Activated CD8-positive, alpha-beta memory T cell treated with anti-CD3 and anti-CD28 coated beads for 36 hours (primary cell): ENCODE measurements at regions not wholly inside any gene's neighbourhood (a gene's known extent, or its start where the extent isn't known, plus 50 kb on each side); places are given as distances from the start of the nearest gene placed in this dataset.
"Not testable (repeated sequence)": the region's sequence is repeated elsewhere in the genome, so short reads cannot be mapped to it uniquely, and the experiment has no call there.

Source experiments
- CTCF ChIA-PET: fragments of 350-600 bp; sonication (Branson Sonifier 250); formaldehyde crosslinking; loops from one replicate; lab custom pipeline; 2021; ENCODE audit warnings: antibody characterized with exemption; lab: Charles Lee
- POLR2A ChIA-PET: fragments of 350-600 bp; sonication (Branson Sonifier 250); formaldehyde crosslinking; loops from one replicate; lab custom pipeline; 2021; ENCODE audit warnings: antibody characterized with exemption; lab: Charles Lee

GRCh38 chr6:139990856-139991465 lies 616.5 kb upstream of the CITED2 start:
- POLR2A ChIA-PET: no interaction called here
- CTCF ChIA-PET: no interaction called here

- ChIA-PET CTCF (no interaction called here), POLR2A (no interaction called here)
These were observed 615.7 kb upstream of the CITED2 start for GRCh38 chr6:139990026-139990686.

- POLR2A ChIA-PET: no interaction called here
- CTCF ChIA-PET: no interaction called here
These were observed 614.2 kb upstream of the CITED2 start for GRCh38 chr6:139988685-139989084.

GRCh38 chr6:139987091-139987490 lies 612.6 kb upstream of the CITED2 start:
- ChIA-PET POLR2A (no interaction called here), CTCF (no interaction called here)

GRCh38 chr6:139985236-139985815 lies 610.9 kb upstream of the CITED2 start:
- ChIA-PET CTCF (no interaction called here), POLR2A (no interaction called here)

- ChIA-PET CTCF (no interaction called here), POLR2A (no interaction called here)
These were observed 609.9 kb upstream of the CITED2 start for GRCh38 chr6:139984317-139984716.

GRCh38 chr6:139983555-139984276 lies 609.3 kb upstream of the CITED2 start:
- ChIA-PET POLR2A (no interaction called here), CTCF (no interaction called here)

- POLR2A ChIA-PET: no interaction called here
These were observed 608.3 kb upstream of the CITED2 start for GRCh38 chr6:139982652-139983295.

GRCh38 chr6:139982195-139982594 lies 607.7 kb upstream of the CITED2 start:
- ChIA-PET POLR2A (no interaction called here), CTCF (no interaction called here)

More at GRCh38 chr6:139982652-139983295, 608.3 kb upstream of the CITED2 start:
- CTCF ChIA-PET: no interaction called here

GRCh38 chr6:139981768-139982181 lies 607.3 kb upstream of the CITED2 start:
- ChIA-PET CTCF (no interaction called here), POLR2A (no interaction called here)

- POLR2A ChIA-PET: no interaction called here
- CTCF ChIA-PET: interaction anchor here (1.1 kb wide), 1 partner anchor 454 kb away, joined by 3 read pairs; no protein-coding TSS in a partner anchor
These were observed 606.7 kb upstream of the CITED2 start for GRCh38 chr6:139981066-139981624.

GRCh38 chr6:139980631-139981030 lies 606.2 kb upstream of the CITED2 start:
- POLR2A ChIA-PET: not testable (repeated sequence)
- CTCF ChIA-PET: interaction anchor here (1.1 kb wide), 1 partner anchor 453 kb away, joined by 3 read pairs; no protein-coding TSS in a partner anchor

- POLR2A ChIA-PET: no interaction called here
These were observed 604.7 kb upstream of the CITED2 start for GRCh38 chr6:139979021-139979725.

GRCh38 chr6:139977887-139978332 lies 603.5 kb upstream of the CITED2 start:
- CTCF ChIA-PET: no interaction called here
- POLR2A ChIA-PET: no interaction called here

More at GRCh38 chr6:139979021-139979725, 604.7 kb upstream of the CITED2 start:
- CTCF ChIA-PET: no interaction called here

GRCh38 chr6:139973669-139974344 lies 599.4 kb upstream of the CITED2 start:
- POLR2A ChIA-PET: no interaction called here
- CTCF ChIA-PET: no interaction called here

GRCh38 chr6:139972116-139972515 lies 597.7 kb upstream of the CITED2 start:
- CTCF ChIA-PET: no interaction called here
- POLR2A ChIA-PET: no interaction called here

- ChIA-PET CTCF (interaction anchor here (0.7 kb wide), 1 partner anchor 1075 kb away, joined by 4 read pairs; no protein-coding TSS in a partner anchor), POLR2A (no interaction called here)
These were observed 596.1 kb upstream of the CITED2 start for GRCh38 chr6:139970591-139970991.

GRCh38 chr6:139967497-139967896 lies 593.0 kb upstream of the CITED2 start:
- CTCF ChIA-PET: interaction anchor here (0.5 kb wide), 1 partner anchor 452 kb away, joined by 3 read pairs; no protein-coding TSS in a partner anchor
- POLR2A ChIA-PET: no interaction called here
